ENCODE measurements at regions not wholly inside any gene's neighbourhood (a gene's known extent, or its start where the extent isn't known, plus 50 kb on each side); places are given as distances from the start of the nearest gene placed in this dataset.
"Not testable (repeated sequence)": the region's sequence is repeated elsewhere in the genome, so short reads cannot be mapped to it uniquely, and the experiment has no call there.

DNA sequence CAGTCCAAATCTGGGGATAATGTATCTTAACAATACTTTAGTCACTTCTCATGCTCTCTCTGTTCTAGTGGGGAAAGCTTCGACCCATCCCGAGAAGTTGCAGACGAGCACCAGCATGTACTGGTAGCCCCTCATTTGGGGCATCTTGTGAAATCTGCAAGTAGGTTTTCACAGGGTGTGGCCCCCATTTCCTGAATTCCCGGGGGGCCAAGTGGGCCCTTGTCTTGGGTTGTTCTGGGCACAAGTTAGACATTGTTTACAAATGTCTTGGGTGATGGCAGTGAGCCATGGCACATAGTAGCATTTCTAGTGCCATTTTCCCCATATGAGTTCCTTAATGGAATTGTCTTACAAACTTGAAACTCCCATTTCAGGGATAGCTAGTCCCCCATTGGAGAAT lies 216.7 kb upstream of the KCND2 start:
- Mint-ChIP-seq H3K36me3 (ENCODE audit: low read depth) (no peaks in the 10 kb centered on the region), H3K4me3 (no peak overlapping the region), H3K27me3 (no peaks in the 10 kb centered on the region), H3K27ac (no peak overlapping the region), H3K4me1 (no peaks in the 10 kb centered on the region)
- ATAC-seq (no peak), DNase-seq (no peak)
- no peaks in the 10 kb centered on the region for H3K9me3 ChIP-seq (ENCODE audit: control insufficient read depth, low read length, poor library complexity, severe bottlenecking)

DNA sequence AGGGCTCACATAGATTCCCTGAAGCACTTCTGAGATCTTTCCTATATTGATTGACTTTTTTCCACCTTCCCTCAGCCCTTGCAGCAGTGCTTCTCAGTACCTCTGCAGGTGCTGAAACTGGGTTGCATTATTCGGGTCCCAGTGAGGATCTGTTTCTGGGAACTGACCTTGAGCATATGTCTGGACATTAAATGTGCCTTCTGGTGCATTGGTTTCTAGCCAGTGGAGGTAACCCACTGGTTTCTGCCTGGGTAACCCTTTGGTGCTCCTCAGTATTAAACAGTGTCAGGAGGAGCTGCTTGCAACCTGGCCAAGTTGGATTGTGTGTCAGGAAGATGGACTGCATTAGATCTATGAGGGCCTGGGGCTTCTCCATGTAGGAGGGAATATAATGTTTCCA lies 213.3 kb upstream of the KCND2 start:
- Mint-ChIP-seq H3K4me3 (no peak overlapping the region), H3K27me3 (no peaks in the 10 kb centered on the region), H3K36me3 (ENCODE audit: low read depth) (no peaks in the 10 kb centered on the region), H3K27ac (no peak overlapping the region), H3K4me1 (no peaks in the 10 kb centered on the region)
- DNase-seq, result no peak
- no peaks in the 10 kb centered on the region for H3K9me3 ChIP-seq (ENCODE audit: control insufficient read depth, low read length, poor library complexity, severe bottlenecking)
- no peak for ATAC-seq

DNA sequence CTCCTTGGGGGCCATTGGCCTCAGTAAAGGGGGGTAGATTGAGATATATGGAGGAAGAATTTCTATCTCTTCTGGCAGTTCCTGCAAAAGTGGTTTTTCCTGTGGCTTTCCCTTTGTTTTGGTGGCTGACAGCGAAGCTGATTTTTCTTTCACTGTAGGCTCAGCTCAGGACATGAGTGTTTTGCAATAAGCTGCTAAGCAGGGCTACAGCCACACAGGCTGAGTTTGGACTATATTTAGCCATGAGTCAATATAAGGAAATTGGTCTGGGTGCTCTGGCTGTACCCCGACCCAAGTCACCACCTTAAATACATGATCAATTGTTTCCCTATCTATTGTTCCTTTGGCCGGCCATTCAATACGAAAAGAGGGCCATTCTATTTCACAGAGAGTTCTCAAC lies 212.7 kb upstream of the KCND2 start:
- Mint-ChIP-seq H3K36me3 (ENCODE audit: low read depth) (no peaks in the 10 kb centered on the region), H3K4me1 (no peaks in the 10 kb centered on the region), H3K27me3 (no peaks in the 10 kb centered on the region), H3K4me3 (no peak overlapping the region), H3K27ac (no peak overlapping the region)
- DNase-seq, result no peak
- no peaks in the 10 kb centered on the region for H3K9me3 ChIP-seq (ENCODE audit: control insufficient read depth, low read length, poor library complexity, severe bottlenecking)
- ATAC-seq, result no peak

DNA sequence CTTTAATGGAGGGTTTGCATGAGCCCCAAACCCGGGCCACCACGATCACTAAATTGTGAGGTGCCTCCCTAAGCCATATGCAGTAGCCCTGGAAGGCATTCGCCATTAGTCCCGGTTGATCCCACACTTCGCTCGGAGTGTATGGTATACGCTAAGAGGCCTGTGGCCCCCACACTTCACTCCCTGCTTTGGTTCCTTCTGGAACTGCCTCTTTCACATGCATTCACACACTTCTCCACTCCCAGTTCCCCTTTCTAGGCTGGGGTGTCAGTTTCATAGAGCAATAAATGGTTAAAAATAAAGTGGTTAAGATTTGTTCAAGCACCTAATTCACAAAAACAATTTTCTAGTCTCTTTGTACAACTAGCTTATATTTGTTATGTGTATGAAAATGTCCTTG lies 212.1 kb upstream of the KCND2 start:
- DNase-seq (no peak), ATAC-seq (no peak)
- no peaks in the 10 kb centered on the region for H3K27me3 Mint-ChIP-seq
- no peaks in the 10 kb centered on the region for H3K4me1 Mint-ChIP-seq
- no peak overlapping the region for H3K4me3 Mint-ChIP-seq
- H3K9me3 ChIP-seq (ENCODE audit: control insufficient read depth, low read length, poor library complexity, severe bottlenecking), result no peaks in the 10 kb centered on the region
- no peak overlapping the region for H3K27ac Mint-ChIP-seq
- no peaks in the 10 kb centered on the region for H3K36me3 Mint-ChIP-seq (ENCODE audit: low read depth)

DNA sequence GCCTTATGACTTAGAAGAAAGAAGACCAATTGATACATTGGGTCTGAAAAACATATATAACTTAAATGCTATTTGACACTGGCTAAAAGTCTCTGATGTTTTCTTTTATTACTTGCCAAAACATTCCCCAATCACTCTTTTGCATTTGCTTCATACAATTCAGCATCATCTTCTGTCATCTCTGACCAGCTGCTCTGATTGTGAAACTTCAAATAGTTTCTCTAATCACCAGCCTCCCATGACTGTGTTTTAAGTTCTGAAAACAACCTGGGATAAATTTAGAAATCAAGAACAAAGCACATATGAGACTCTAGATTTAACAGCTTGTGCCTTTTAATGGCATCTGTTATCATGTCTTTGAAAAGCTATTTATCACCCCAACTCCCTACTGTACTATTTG lies 208.4 kb upstream of the KCND2 start:
- Mint-ChIP-seq H3K27ac (no peak overlapping the region), H3K27me3 (no peaks in the 10 kb centered on the region), H3K36me3 (ENCODE audit: low read depth) (no peaks in the 10 kb centered on the region), H3K4me1 (no peaks in the 10 kb centered on the region), H3K4me3 (no peak overlapping the region)
- no peak for DNase-seq
- no peak for ATAC-seq
- H3K9me3 ChIP-seq (ENCODE audit: control insufficient read depth, low read length, poor library complexity, severe bottlenecking), result no peaks in the 10 kb centered on the region

DNA sequence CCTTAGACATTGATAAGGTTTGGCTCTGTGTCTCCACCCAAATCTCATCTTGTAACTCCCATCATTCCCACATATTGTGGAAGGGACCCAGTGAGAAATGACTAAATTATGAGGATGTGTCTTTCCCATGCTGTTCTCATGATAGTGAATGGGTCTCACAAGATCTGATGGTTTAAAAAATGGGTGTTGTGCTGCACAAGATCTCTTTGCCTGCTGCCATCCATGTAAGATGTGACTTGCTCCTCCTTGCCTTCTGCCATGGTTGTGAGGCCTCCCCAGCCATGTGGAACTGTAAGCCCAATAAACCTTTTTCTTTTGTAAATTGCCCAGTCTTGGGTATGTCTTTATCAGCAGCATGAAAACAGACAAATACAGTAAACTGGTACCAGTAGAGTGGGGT lies 206.1 kb upstream of the KCND2 start:
- DNase-seq; H3K4me1 Mint-ChIP-seq; H3K9me3 ChIP-seq (ENCODE audit: control insufficient read depth, low read length, poor library complexity, severe bottlenecking); H3K27me3 Mint-ChIP-seq; H3K36me3 Mint-ChIP-seq (ENCODE audit: low read depth); H3K4me3 Mint-ChIP-seq; ATAC-seq; H3K27ac Mint-ChIP-seq: not testable (repeated sequence)

DNA sequence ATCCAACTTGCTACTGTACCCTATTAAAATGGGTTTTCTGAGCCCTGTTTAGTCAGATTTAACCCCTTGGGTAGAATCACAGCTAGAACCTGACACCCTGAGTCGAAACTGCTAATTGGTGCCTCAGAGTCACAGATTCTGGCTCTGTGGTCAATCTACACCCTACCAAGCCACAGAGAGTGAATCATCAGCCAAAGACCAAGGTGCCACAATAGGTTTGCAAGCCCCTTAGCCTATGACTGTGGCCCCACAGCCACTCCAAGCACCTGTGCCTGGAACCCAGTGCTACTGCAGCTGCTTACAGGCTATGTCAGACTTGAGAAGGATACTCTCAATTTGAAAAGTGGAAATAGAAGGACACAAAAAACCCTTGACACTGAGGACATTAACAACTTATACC lies 202.8 kb upstream of the KCND2 start:
- no peaks in the 10 kb centered on the region for H3K4me1 Mint-ChIP-seq
- no peaks in the 10 kb centered on the region for H3K9me3 ChIP-seq (ENCODE audit: control insufficient read depth, low read length, poor library complexity, severe bottlenecking)
- ATAC-seq (no peak), DNase-seq (no peak)
- H3K27ac Mint-ChIP-seq, result no peak overlapping the region
- no peaks in the 10 kb centered on the region for H3K27me3 Mint-ChIP-seq
- H3K36me3 Mint-ChIP-seq (ENCODE audit: low read depth), result no peaks in the 10 kb centered on the region
- H3K4me3 Mint-ChIP-seq, result no peak overlapping the region

DNA sequence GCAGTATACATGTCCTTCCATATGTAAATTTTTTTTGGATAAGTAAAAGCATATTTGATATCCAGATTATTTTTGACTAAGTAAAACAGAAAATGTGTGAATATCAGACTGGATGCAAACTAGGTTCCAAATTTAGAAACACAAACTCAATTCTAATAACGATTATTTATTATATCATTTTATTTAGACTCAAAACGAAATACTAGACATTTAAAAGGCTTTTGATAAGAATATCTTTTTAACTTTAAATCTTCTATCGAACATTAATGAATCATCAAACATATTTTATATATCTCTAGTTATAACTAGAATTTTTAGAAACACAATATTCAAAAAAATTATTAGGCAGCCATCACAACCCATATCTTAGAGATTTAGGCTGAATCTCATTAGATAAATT lies 195.2 kb upstream of the KCND2 start:
- Mint-ChIP-seq H3K36me3 (ENCODE audit: low read depth) (no peaks in the 10 kb centered on the region), H3K4me1 (no peaks in the 10 kb centered on the region), H3K27me3 (no peaks in the 10 kb centered on the region), H3K4me3 (no peak overlapping the region), H3K27ac (no peak overlapping the region)
- ATAC-seq (no peak), DNase-seq (no peak)
- no peaks in the 10 kb centered on the region for H3K9me3 ChIP-seq (ENCODE audit: control insufficient read depth, low read length, poor library complexity, severe bottlenecking)

DNA sequence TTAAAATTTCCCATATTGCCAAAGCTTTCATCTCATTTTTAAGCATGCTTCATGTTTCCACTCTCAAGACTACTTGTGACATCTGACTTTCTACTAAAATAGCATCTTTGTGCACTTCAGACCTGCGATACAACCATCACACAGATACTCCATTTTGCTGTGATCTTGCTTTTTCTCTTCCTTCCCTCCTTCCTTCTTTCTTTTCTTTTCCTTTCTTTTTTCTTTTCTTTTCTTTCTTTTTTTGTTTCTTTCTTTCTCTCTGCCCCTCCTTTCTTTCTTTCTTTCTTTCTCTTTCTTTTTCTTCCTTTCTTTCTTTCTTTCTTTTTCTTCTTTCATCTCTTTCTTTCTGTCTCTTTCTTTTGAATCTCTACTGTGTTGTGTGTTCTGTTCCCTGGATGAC lies 194.0 kb upstream of the KCND2 start:
- no peak for ATAC-seq
- Mint-ChIP-seq H3K27me3 (no peaks in the 10 kb centered on the region), H3K27ac (no peak overlapping the region), H3K4me1 (no peaks in the 10 kb centered on the region), H3K36me3 (ENCODE audit: low read depth) (no peaks in the 10 kb centered on the region), H3K4me3 (no peak overlapping the region)
- H3K9me3 ChIP-seq (ENCODE audit: control insufficient read depth, low read length, poor library complexity, severe bottlenecking), result no peaks in the 10 kb centered on the region
- no peak for DNase-seq

DNA sequence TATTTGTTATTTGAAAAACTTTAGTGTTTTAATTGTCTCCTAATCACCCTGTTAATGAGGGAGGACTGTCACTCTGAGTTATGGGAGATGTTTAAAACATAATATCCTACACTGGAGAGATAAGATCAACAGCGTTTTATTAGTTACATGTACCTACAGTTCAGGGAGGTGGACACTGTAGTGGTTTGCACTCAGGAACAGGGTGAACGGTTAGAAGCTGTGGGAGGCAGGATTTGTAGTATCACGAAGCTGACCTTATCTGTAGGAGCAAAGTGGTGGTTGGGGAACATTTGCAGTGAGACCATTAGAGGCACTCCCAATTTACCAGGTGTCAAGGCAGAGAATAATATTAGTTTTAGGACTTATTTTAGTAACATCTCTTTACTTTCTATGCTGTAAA lies 193.3 kb upstream of the KCND2 start:
- Mint-ChIP-seq H3K27ac (no peak overlapping the region), H3K4me3 (no peak overlapping the region), H3K27me3 (no peaks in the 10 kb centered on the region), H3K4me1 (no peaks in the 10 kb centered on the region), H3K36me3 (ENCODE audit: low read depth) (no peaks in the 10 kb centered on the region)
- DNase-seq, result no peak
- ATAC-seq, result no peak
- no peaks in the 10 kb centered on the region for H3K9me3 ChIP-seq (ENCODE audit: control insufficient read depth, low read length, poor library complexity, severe bottlenecking)

DNA sequence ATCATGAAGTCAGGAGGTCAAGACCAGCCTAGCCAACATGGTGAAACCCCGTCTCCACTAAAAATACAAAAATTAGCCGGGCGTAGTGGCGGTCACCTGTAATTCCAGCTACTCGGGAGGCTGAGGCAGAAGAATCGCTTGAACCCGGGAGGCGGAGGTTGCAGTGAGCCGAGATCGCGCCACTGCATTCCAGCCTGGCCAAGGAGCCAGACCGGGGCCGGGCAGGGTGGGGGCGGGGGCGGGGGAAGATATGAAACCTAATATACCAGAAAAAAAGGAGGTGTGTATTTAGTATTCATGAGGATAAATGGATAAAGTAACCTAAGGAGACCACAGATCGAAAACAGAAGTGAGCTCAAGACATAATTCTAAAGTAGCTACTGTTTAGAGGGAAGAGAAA lies 186.5 kb upstream of the KCND2 start:
- not testable (repeated sequence) for ATAC-seq; H3K9me3 ChIP-seq (ENCODE audit: control insufficient read depth, low read length, poor library complexity, severe bottlenecking); H3K27me3 Mint-ChIP-seq; H3K4me1 Mint-ChIP-seq; H3K27ac Mint-ChIP-seq; H3K36me3 Mint-ChIP-seq (ENCODE audit: low read depth); DNase-seq; H3K4me3 Mint-ChIP-seq

DNA sequence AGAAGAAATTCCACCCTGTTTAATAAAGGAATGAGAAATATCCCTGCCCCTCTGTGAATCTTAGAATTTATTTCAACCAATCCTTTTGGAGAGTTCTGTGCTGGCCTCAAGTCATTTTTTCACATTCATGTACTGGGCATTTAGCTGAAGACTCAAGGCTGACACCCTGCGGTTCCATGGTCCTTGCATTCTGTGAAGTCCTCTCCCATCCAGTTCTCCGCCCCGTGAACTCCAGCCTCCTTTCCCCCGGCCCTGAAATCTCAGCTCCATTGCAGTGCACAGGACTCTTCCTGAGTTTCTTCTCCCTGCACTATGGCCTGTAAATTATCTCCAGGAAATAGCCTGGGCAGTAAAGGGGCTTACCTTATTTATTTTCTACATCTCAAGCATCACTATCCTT lies 183.0 kb upstream of the KCND2 start:
- no peak for ATAC-seq

DNA sequence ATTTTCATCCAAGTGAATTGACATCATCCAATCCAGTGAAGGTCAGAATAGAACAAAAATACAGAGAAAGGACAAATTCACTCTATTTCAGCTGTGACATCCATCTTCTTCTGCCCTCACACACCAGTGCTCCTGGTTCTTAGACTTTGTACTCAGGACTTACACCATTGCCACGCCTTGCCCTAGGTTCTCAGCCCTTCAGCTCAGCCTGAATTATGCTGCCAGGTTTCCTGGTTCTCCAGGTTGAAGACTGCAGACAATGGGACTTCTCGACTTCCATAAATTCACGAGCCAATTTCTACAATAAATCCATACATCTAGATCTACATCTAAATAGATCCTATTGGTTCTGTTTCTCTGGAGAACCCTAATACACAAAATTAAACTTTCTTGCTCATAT lies 181.2 kb upstream of the KCND2 start:
- no peak for DNase-seq
- no peaks in the 10 kb centered on the region for H3K9me3 ChIP-seq (ENCODE audit: control insufficient read depth, low read length, poor library complexity, severe bottlenecking)
- Mint-ChIP-seq H3K36me3 (ENCODE audit: low read depth) (no peaks in the 10 kb centered on the region), H3K27ac (no peak overlapping the region), H3K4me1 (no peaks in the 10 kb centered on the region), H3K27me3 (no peaks in the 10 kb centered on the region), H3K4me3 (no peak overlapping the region)
- no peak for ATAC-seq

More for the DNA sequence above, 183.0 kb upstream of the KCND2 start:
- Mint-ChIP-seq H3K4me3 (no peak overlapping the region), H3K36me3 (ENCODE audit: low read depth) (no peaks in the 10 kb centered on the region), H3K27ac (no peak overlapping the region), H3K4me1 (no peaks in the 10 kb centered on the region), H3K27me3 (no peaks in the 10 kb centered on the region)
- no peak for DNase-seq
- H3K9me3 ChIP-seq (ENCODE audit: control insufficient read depth, low read length, poor library complexity, severe bottlenecking), result no peaks in the 10 kb centered on the region

DNA sequence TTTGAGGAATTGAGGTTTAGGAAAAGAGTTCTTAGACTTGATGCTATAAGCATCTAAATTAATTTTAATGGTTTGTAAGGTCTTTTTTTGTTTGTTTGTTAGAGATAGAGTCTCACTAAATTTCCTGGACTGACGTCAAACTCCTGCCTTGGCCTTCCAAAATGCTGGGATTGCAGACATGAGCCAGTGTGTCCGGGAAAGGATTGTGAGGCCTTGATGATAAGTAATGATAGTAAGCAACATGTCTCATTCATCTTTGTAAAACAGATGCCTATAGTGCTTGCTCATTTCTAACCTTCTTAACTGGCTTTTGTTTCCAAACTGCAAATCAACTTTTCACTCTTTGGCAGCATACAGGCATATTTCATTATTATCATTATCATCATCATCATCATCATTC lies 176.0 kb upstream of the KCND2 start:
- Mint-ChIP-seq H3K27me3 (no peaks in the 10 kb centered on the region), H3K36me3 (ENCODE audit: low read depth) (no peaks in the 10 kb centered on the region), H3K4me3 (no peak overlapping the region), H3K27ac (no peak overlapping the region), H3K4me1 (no peaks in the 10 kb centered on the region)
- H3K9me3 ChIP-seq (ENCODE audit: control insufficient read depth, low read length, poor library complexity, severe bottlenecking), result no peaks in the 10 kb centered on the region
- no peak for DNase-seq
- no peak for ATAC-seq

DNA sequence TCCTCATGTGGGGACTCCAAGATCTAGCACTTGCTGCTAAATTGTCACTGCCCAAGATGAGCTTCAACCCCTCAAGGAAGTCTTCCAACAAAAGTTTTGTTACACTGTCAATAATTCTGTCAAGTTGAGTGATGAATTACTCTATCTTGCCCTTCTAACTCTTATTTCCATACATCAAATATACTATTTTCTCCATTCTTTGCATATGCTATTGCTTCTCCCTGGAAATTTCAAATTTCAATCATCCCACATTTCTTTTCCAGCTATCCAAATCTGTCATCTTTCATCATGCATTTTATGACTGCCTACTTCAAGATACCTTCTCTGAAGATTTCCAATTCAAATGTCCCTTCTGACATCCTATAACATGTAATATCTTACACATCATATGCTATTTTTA lies 175.2 kb upstream of the KCND2 start:
- H3K9me3 ChIP-seq (ENCODE audit: control insufficient read depth, low read length, poor library complexity, severe bottlenecking), result no peaks in the 10 kb centered on the region
- no peak overlapping the region for H3K27ac Mint-ChIP-seq
- no peaks in the 10 kb centered on the region for H3K4me1 Mint-ChIP-seq
- ATAC-seq, result no peak
- no peaks in the 10 kb centered on the region for H3K36me3 Mint-ChIP-seq (ENCODE audit: low read depth)
- no peaks in the 10 kb centered on the region for H3K27me3 Mint-ChIP-seq
- no peak for DNase-seq
- H3K4me3 Mint-ChIP-seq, result no peak overlapping the region

All from T-helper 17 cell (primary cell).